NCI-H82 treated with DMSO at 0.1 percent for 48 hours (cell line): ENCODE measurements at regions not wholly inside any gene's neighbourhood (a gene's known extent, or its start where the extent isn't known, plus 50 kb on each side); places are given as distances from the start of the nearest gene placed in this dataset.
A peak's percentile ranks its signal among the peaks of the same experiment; 100 is the strongest.

Experiments
- DNase-seq: peaks from one replicate; lab custom pipeline; 2025; ENCODE audit not compliant: unreplicated experiment; lab: John Stamatoyannopoulos, UW

- no peak for DNase-seq
Observed at GRCh38 chr3:106251160-106251892, 382.5 kb upstream of the CBLB start.

GRCh38 chr3:106255870-106256248 lies 387.0 kb upstream of the CBLB start:
- DNase-seq, result no peak

GRCh38 chr3:106256249-106256957 lies 387.6 kb upstream of the CBLB start:
- no peak for DNase-seq

- DNase-seq, result no peak
Observed at GRCh38 chr3:106257172-106257571, 388.4 kb upstream of the CBLB start.

GRCh38 chr3:106261396-106261795 lies 392.6 kb upstream of the CBLB start:
- no peak for DNase-seq

- DNase-seq, result no peak
Observed at GRCh38 chr3:106261915-106262683, 393.3 kb upstream of the CBLB start.

- no peak for DNase-seq
Observed at GRCh38 chr3:106263011-106263410, 394.2 kb upstream of the CBLB start.

GRCh38 chr3:106263546-106263945 lies 394.7 kb upstream of the CBLB start:
- no peak for DNase-seq

GRCh38 chr3:106265704-106266103 lies 396.9 kb upstream of the CBLB start:
- DNase-seq, result no peak

GRCh38 chr3:106268696-106269095 lies 399.9 kb upstream of the CBLB start:
- no peak for DNase-seq

GRCh38 chr3:106272302-106272701 lies 403.5 kb upstream of the CBLB start:
- peak; percentile 50 for DNase-seq

GRCh38 chr3:106275592-106275991 lies 406.8 kb upstream of the CBLB start:
- DNase-seq, result no peak

GRCh38 chr3:106276151-106276550 lies 407.3 kb upstream of the CBLB start:
- DNase-seq, result no peak

- no peak for DNase-seq
Observed at GRCh38 chr3:106276755-106277612, 408.2 kb upstream of the CBLB start.

GRCh38 chr3:106277731-106278130 lies 408.9 kb upstream of the CBLB start:
- DNase-seq, result no peak

- peak; percentile 99 for DNase-seq
Observed at GRCh38 chr3:106281221-106281620, 412.4 kb upstream of the CBLB start.

- no peak for DNase-seq
Observed at GRCh38 chr3:106282943-106283342, 414.1 kb upstream of the CBLB start.

- DNase-seq, result no peak
Observed at GRCh38 chr3:106288781-106289180, 420.0 kb upstream of the CBLB start.

- no peak for DNase-seq
Observed at GRCh38 chr3:106290304-106290997, 421.6 kb upstream of the CBLB start.

- DNase-seq, result no peak
Observed at GRCh38 chr3:106293161-106293560, 424.3 kb upstream of the CBLB start.
